Neural cell (in vitro differentiated cells): ENCODE measurements at regions not wholly inside any gene's neighbourhood (a gene's known extent, or its start where the extent isn't known, plus 50 kb on each side); places are given as distances from the start of the nearest gene placed in this dataset.

Source experiments
- H2AFZ ChIP-seq: fragments of 200-600, 300-800 bp; sonication (generic), shearing (Covaris generic); 2 replicates; pipeline ENCODE4 v1.6.0; 2014; ENCODE audit warnings: low read depth, mild to moderate bottlenecking, antibody characterized with exemption, low read length, moderate library complexity
- H3F3A ChIP-seq: fragments of 200-600 bp; shearing (Covaris generic); 2 replicates; pipeline ENCODE4 v1.6.1; 2016; ENCODE audit warnings: mild to moderate bottlenecking, moderate library complexity, mixed read lengths, antibody characterized with exemption, low read length; ENCODE audit not compliant: insufficient read depth, poor library complexity, severe bottlenecking
- H3K27ac ChIP-seq: fragments of 200-600, 300-800 bp; sonication (generic), shearing (Covaris generic); 2 replicates; pipeline ENCODE4 v1.5.1; 2014; ENCODE audit warnings: mild to moderate bottlenecking, low read length, moderate library complexity
- H3K27me3 ChIP-seq: fragments of 300-800, 200-600 bp; sonication (generic), shearing (Covaris generic); 2 replicates; pipeline ENCODE4 v1.6.0; 2014; ENCODE audit warnings: mild to moderate bottlenecking, low read depth, low read length, moderate library complexity; ENCODE audit not compliant: insufficient read depth
- H3K36me3 ChIP-seq: fragments of 300-800, 200-600 bp; sonication (generic), shearing (Covaris generic); 2 replicates; pipeline ENCODE4 v1.5.1; 2014; ENCODE audit warnings: mild to moderate bottlenecking, antibody characterized with exemption, low read length, moderate library complexity; ENCODE audit not compliant: insufficient read depth
- H3K4me2 ChIP-seq: fragments of 300-800, 200-600 bp; sonication (generic), shearing (Covaris generic); 2 replicates; pipeline ENCODE4 v1.6.0; 2014; ENCODE audit warnings: mild to moderate bottlenecking, low read length
- H3K4me3 ChIP-seq: fragments of 300-800, 200-600 bp; sonication (generic), shearing (Covaris generic); 2 replicates; pipeline ENCODE4 v1.5.1; 2014; ENCODE audit warnings: mild to moderate bottlenecking, low read length, moderate library complexity
- H3K79me2 ChIP-seq: fragments of 200-600 bp; shearing (Covaris generic); replicated peaks from 2 replicates; pipeline ENCODE4 v1.6.0; 2014; ENCODE audit warnings: mild to moderate bottlenecking, low read length, moderate library complexity; ENCODE audit not compliant: insufficient read depth
- H3K9ac ChIP-seq: fragments of 300-800, 200-600 bp; sonication (generic), shearing (Covaris generic); 2 replicates; pipeline ENCODE4 v1.6.1; 2016; ENCODE audit warnings: mild to moderate bottlenecking, low read length, mixed read lengths
- H3K9me2 ChIP-seq: fragments of 200-600 bp; shearing (Covaris generic); 2 replicates; pipeline ENCODE4 v1.6.1; 2016; ENCODE audit warnings: mild to moderate bottlenecking, low read length, mixed read lengths; ENCODE audit not compliant: insufficient read depth
- H3K9me3 ChIP-seq: fragments of 200-600, 300-800 bp; sonication (generic), shearing (Covaris generic); 2 replicates; pipeline ENCODE4 v1.6.1; 2016; ENCODE audit warnings: mild to moderate bottlenecking, mixed run types, low read length, moderate library complexity, mixed read lengths
- H4K20me1 ChIP-seq: fragments of 200-600 bp; shearing (Covaris generic); 2 replicates; pipeline ENCODE4 v1.6.1; 2016; ENCODE audit warnings: mild to moderate bottlenecking, mixed run types; ENCODE audit not compliant: insufficient read depth
- EP300 ChIP-seq: fragments of 450-650 bp; conservative IDR thresholded peaks from 2 replicates; pipeline ENCODE4 v1.6.1; 2014; ENCODE audit warnings: antibody characterized with exemption, mild to moderate bottlenecking, moderate library complexity; ENCODE audit not compliant: poor library complexity, severe bottlenecking
- EZH2 ChIP-seq: fragments of 200-600, 300-800 bp; shearing (Covaris generic), sonication (generic); IDR thresholded peaks from 2 replicates; pipeline ENCODE4 v1.6.1; 2014; ENCODE audit warnings: antibody characterized with exemption, low read length, borderline replicate concordance, mild to moderate bottlenecking; ENCODE audit not compliant: insufficient read depth, poor library complexity, severe bottlenecking
- MXI1 ChIP-seq: fragments of 450-650 bp; conservative IDR thresholded peaks from 2 replicates; pipeline ENCODE4 v1.6.1; 2014; ENCODE audit warnings: antibody characterized with exemption, mild to moderate bottlenecking; ENCODE audit not compliant: poor library complexity, severe bottlenecking
- POLR2AphosphoS5 ChIP-seq: IDR thresholded peaks from 2 replicates; pipeline ENCODE4 v1.6.1; 2012
- RAD21 ChIP-seq: fragments of 450-650 bp; conservative IDR thresholded peaks from 2 replicates; pipeline ENCODE4 v1.6.1; 2014; ENCODE audit warnings: antibody characterized with exemption, mild to moderate bottlenecking, moderate library complexity
- SMC3 ChIP-seq: fragments of 450-650 bp; conservative IDR thresholded peaks from 2 replicates; pipeline ENCODE4 v1.6.1; 2014; ENCODE audit warnings: antibody characterized with exemption, mild to moderate bottlenecking, moderate library complexity; ENCODE audit not compliant: poor library complexity
- TAF1 ChIP-seq: IDR thresholded peaks from 2 replicates; pipeline ENCODE4 v1.6.1; 2012; ENCODE audit warnings: low read depth
- TF ChIP-seq, protein P1 (sequence below): IDR thresholded peaks from 2 replicates; pipeline ENCODE4 v1.6.1; 2012; ENCODE audit warnings: borderline replicate concordance
- TF ChIP-seq, protein P2 (sequence below): fragments of 450-650 bp; IDR thresholded peaks from 2 replicates; pipeline ENCODE4 v1.5.1; 2014; ENCODE audit warnings: antibody characterized with exemption, mild to moderate bottlenecking, moderate library complexity; ENCODE audit not compliant: poor library complexity, severe bottlenecking

GRCh38 chr21:15433091-15433490 lies 296.7 kb upstream of the USP25 start:
- H3K9me3 ChIP-seq, result no peaks in the 10 kb centered on the region
- H3K27ac ChIP-seq, result no peak overlapping the region
- no peaks in the 10 kb centered on the region for H3K27me3 ChIP-seq
- H2AFZ ChIP-seq, result no peak overlapping the region
- H3K36me3 ChIP-seq, result no peaks in the 10 kb centered on the region
- H4K20me1 ChIP-seq, result no peaks in the 10 kb centered on the region
- H3F3A ChIP-seq, result no peaks in the 10 kb centered on the region
- no peaks in the 10 kb centered on the region for H3K79me2 ChIP-seq
- H3K4me2 ChIP-seq, result no peak overlapping the region
- TF ChIP-seq SMC3 (no peak), MXI1 (no peak), EZH2 (no peak), RAD21 (no peak), TAF1 (no peak), POLR2AphosphoS5 (no peak)
- TF ChIP-seq, protein P1, sequence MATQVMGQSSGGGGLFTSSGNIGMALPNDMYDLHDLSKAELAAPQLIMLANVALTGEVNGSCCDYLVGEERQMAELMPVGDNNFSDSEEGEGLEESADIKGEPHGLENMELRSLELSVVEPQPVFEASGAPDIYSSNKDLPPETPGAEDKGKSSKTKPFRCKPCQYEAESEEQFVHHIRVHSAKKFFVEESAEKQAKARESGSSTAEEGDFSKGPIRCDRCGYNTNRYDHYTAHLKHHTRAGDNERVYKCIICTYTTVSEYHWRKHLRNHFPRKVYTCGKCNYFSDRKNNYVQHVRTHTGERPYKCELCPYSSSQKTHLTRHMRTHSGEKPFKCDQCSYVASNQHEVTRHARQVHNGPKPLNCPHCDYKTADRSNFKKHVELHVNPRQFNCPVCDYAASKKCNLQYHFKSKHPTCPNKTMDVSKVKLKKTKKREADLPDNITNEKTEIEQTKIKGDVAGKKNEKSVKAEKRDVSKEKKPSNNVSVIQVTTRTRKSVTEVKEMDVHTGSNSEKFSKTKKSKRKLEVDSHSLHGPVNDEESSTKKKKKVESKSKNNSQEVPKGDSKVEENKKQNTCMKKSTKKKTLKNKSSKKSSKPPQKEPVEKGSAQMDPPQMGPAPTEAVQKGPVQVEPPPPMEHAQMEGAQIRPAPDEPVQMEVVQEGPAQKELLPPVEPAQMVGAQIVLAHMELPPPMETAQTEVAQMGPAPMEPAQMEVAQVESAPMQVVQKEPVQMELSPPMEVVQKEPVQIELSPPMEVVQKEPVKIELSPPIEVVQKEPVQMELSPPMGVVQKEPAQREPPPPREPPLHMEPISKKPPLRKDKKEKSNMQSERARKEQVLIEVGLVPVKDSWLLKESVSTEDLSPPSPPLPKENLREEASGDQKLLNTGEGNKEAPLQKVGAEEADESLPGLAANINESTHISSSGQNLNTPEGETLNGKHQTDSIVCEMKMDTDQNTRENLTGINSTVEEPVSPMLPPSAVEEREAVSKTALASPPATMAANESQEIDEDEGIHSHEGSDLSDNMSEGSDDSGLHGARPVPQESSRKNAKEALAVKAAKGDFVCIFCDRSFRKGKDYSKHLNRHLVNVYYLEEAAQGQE, result no peak
- TF ChIP-seq, protein P2, sequence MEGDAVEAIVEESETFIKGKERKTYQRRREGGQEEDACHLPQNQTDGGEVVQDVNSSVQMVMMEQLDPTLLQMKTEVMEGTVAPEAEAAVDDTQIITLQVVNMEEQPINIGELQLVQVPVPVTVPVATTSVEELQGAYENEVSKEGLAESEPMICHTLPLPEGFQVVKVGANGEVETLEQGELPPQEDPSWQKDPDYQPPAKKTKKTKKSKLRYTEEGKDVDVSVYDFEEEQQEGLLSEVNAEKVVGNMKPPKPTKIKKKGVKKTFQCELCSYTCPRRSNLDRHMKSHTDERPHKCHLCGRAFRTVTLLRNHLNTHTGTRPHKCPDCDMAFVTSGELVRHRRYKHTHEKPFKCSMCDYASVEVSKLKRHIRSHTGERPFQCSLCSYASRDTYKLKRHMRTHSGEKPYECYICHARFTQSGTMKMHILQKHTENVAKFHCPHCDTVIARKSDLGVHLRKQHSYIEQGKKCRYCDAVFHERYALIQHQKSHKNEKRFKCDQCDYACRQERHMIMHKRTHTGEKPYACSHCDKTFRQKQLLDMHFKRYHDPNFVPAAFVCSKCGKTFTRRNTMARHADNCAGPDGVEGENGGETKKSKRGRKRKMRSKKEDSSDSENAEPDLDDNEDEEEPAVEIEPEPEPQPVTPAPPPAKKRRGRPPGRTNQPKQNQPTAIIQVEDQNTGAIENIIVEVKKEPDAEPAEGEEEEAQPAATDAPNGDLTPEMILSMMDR, result no peak
- H3K9ac ChIP-seq, result no peak overlapping the region
- no peaks in the 10 kb centered on the region for H3K9me2 ChIP-seq
- H3K4me3 ChIP-seq, result no peak overlapping the region

- no peak overlapping the region for H3K4me2 ChIP-seq
These were observed 295.4 kb upstream of the USP25 start for GRCh38 chr21:15434163-15434905.

More at GRCh38 chr21:15434163-15434905, 295.4 kb upstream of the USP25 start:
- no peaks in the 10 kb centered on the region for H3K9me3 ChIP-seq
- no peaks in the 10 kb centered on the region for H3K36me3 ChIP-seq
- H3K27ac ChIP-seq, result no peak overlapping the region
- no peak overlapping the region for H3K9ac ChIP-seq
- H3K9me2 ChIP-seq, result no peaks in the 10 kb centered on the region
- no peaks in the 10 kb centered on the region for H3K27me3 ChIP-seq
- TF ChIP-seq TAF1, result no peak
- no peak for TF ChIP-seq MXI1
- TF ChIP-seq, protein P1, result no peak
- no peak for TF ChIP-seq POLR2AphosphoS5
- TF ChIP-seq, protein P2, result no peak
- no peak for TF ChIP-seq EP300
- no peak for TF ChIP-seq SMC3
- TF ChIP-seq RAD21, result no peak
- TF ChIP-seq EZH2, result no peak
- H3K4me3 ChIP-seq, result no peak overlapping the region
- H4K20me1 ChIP-seq, result no peaks in the 10 kb centered on the region
- H2AFZ ChIP-seq, result no peak overlapping the region
- no peaks in the 10 kb centered on the region for H3F3A ChIP-seq
- no peaks in the 10 kb centered on the region for H3K79me2 ChIP-seq
